Right forelimb (tissue), 1 donor: ENCODE measurements at regions not wholly inside any gene's neighbourhood (a gene's known extent, or its start where the extent isn't known, plus 50 kb on each side); places are given as distances from the start of the nearest gene placed in this dataset.

ENCODE experiments used
- DNase-seq: peaks from one replicate; pipeline ENCODE4 v3.0.0-alpha.2; 2018

DNA sequence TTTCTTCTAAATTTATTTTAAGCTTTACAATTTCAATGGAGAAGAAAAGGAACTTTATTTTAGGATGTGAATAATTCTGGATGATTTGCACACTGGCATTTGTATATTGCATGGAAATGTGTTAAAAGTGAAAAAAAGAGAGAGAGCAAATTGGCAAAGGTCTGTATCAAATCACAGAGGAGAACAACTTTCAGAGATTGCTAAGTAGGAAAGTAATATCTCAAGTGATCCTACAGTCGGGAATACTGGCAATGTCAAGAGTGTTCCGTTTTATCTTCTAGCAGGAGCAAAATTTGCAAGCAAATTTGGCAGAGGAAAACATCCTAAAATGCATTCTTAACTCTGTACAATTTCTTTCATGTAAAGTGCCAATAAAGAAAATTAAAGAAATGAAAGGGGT is 97.1 kb upstream of the TMC3 start:
- DNase-seq = no peak

GRCh38 chr15:81469154-81469553 is 95.1 kb upstream of the TMC3 start:
- no peak for DNase-seq

- no peak for DNase-seq
Measured at GRCh38 chr15:81466741-81467140, 92.7 kb upstream of the TMC3 start.

DNA sequence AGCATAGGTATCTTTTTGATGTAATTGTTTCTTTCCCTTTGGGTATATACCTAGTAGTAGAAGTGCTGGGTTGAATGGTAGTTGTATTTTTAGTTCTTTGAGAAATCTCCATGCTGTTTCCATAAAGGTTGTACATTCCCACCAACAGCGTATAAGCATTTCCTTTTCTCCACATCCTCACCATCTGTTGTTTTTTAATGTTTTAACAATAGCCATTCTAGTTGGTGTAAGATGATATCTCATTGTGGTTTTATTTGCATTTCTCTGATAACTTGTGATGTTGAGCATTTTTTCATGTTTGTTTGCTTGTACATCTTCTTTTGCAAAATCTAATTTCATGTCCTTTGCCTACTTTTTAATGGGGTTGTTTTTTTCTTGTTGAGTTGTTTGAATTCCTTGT is 80.0 kb upstream of the TMC3 start:
- no peak for DNase-seq

DNA sequence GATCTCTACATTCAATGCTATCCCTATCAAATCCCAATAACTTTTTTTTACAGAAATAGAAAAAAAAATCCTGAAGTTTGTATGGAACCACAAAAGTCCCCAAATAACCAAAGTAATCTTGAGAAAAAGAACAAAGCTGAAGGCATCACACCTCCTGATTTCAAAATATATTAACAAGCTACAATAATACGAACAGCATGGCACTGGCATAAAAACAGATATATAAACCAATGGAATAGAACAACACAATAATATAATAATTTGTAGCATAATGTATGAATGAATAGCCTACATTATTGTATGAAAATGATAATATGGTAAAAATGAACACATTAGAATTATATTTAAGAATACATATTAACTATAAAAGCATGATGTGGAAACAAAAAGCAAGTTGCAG is 76.7 kb upstream of the TMC3 start:
- no peak for DNase-seq

- DNase-seq = no peak
Measured at GRCh38 chr15:81449836-81450474, 75.9 kb upstream of the TMC3 start.

DNA sequence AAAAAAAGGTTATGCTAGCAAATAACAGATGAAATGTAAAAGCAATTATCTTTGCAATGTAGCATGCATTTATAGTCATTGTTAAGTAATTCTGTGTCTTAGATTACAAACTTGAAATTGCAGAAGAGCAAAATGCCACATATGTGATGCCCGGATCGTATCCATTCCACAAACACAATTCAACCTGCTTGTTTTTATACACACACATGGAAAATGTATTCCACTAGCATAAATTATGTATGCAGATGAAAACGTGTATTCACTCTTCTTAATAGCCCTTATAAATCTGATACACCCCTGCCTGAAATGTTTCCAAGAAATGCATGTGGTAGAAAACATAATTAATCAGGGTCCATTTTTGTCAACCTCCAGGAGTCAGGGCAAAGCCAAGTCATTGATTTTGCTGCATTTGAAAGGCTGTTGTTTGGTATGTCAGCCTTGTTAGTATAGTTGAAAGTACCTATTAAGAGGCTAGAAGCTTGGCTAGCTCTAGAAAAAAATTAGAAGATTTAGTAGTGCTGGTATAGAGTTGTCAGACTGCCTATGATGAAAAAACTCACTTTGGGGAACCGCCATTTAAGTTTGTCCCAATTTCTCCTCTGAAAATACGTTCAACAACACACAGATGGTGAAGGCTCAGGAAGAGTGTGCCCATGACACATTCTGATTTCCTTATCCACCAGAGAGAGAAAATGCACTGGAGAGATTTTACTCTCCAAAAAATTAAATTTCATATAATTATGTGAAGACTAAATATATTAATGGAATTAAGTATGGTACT is 69.2 kb upstream of the TMC3 start:
- DNase-seq = no peak

DNA sequence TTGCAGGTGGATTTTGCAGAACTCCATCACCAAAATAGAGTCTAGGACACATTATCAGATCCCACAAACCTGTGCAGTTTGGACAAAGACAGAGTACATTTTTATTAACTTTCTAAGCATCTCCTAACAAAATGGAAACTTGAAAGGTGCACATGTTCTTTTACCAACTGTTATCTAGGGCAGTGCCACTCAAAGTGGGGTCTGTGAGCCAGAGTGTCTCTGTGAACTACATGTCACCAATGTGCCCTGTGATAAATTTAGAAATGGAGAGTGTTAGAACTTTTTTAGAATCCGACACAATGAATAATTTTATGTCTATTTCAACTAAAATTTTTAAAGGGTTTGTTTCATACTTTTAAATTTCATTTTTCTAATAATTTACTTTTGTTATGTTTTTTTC is 68.4 kb upstream of the TMC3 start:
- no peak for DNase-seq

DNA sequence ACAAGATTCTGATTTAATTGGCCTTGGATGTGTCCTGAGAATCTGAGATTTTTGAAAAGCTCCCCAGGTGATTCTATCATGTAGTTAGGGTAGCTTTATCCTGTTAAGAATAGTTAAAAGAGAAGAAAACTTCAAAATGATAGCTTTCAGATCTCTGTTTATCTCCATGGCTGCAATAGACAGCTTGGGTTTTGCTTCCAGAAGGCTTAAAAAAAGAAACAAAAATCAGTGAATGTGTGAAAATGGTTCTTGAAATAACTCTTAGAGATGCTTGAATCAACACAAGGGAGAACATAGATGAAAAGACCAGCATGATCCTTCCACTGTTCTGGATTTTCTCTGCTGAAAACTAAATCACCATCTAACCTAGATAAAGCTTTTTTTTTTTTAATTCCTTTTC is 60.8 kb upstream of the TMC3 start:
- no peak for DNase-seq

GRCh38 chr15:81433462-81433861 is 59.4 kb upstream of the TMC3 start:
- DNase-seq = no peak

DNA sequence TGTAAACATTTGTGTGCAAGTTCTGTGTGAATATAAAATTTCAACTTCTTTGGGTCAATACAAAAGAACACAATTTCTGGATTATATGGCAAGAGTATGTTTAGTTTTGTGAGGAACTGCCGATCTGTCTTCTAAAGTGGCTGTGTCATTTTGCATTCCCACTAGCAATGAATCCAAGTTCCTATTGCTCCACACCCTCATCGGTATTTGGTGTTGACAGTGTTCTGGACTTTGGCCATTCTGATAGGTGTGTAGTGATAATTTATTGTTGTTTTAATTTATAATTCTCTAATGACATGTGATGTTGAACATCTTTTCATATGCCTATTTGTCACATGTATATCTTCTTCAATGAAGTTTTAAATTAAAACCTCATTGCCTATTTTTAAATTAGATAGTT is 58.2 kb upstream of the TMC3 start:
- no peak for DNase-seq

DNA sequence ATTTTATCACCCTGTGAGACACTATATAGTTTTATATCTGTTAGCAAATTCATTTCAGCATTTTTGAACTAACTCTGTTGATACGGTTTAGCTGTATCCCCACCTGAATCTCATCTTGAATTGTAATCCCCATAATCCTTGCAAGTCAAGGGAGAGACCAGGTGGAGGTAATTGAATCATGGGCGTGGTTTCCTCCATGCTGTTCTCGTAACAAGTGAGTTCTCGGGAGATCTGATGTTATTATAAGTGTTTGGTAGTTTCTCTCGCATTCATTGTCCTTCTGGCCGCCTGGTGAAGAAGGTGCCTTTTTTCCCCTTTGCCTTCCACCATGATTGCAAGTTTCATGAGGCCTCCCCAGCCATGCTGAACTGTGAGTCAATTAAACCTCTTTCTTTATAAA is 53.2 kb upstream of the TMC3 start:
- no peak for DNase-seq

DNA sequence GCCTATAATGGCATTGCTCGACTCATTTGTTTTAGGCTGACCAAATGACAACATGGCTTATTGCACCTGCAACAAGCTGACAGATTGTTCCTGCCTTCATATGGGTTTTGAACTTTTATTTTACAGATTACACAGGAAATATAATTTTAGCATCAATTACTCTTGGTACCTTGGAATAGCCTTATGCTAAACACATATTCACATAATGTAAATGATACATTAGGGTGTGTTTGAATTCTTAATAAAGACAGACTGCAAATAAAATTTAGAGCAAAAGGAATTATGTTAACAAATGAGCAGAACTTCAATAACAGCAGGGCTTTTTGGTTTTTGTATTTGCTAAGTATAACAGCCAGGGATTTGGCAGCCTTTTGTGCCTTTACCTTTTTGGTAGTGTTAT is 51.9 kb upstream of the TMC3 start:
- DNase-seq = no peak
